Tibial nerve (tissue), 4 donors: ENCODE measurements at regions not wholly inside any gene's neighbourhood (a gene's known extent, or its start where the extent isn't known, plus 50 kb on each side); places are given as distances from the start of the nearest gene placed in this dataset.

Experiments used
- DNase-seq, 2 donors: peaks; one replicate each; pipeline ENCODE4 v3.0.0-alpha.2; 2019; ENCODE audit warnings: low spot score in 2 of 2
- H3K27ac ChIP-seq, 4 donors: fragments of 200-600 bp; sonication (generic) in 3 of 4; one replicate each; pipeline ENCODE4 v1.5.1; 2017 to 2019; ENCODE audit warnings: mild to moderate bottlenecking in 1 of 4
- H3K27me3 ChIP-seq, 2 donors: fragments of 200-600 bp; sonication (generic) in 1 of 2; one replicate each; pipeline versions ENCODE4 v1.5.1 to v1.6.0; 2017 to 2019
- H3K36me3 ChIP-seq, 3 donors: fragments of 200-600 bp; sonication (generic); one replicate each; pipeline ENCODE4 v1.5.1; 2018 to 2019
- H3K4me1 ChIP-seq, 4 donors: fragments of 200-600 bp; sonication (generic) in 3 of 4; one replicate each; pipeline ENCODE4 v1.5.1; 2017 to 2019
- H3K4me3 ChIP-seq, 4 donors: fragments of 200-600 bp; sonication (generic) in 3 of 4; one replicate each; pipeline ENCODE4 v1.5.1; 2017 to 2019; ENCODE audit warnings: mild to moderate bottlenecking in 1 of 4, moderate library complexity in 1 of 4
- H3K9me3 ChIP-seq, 4 donors: fragments of 200-600 bp; sonication (generic) in 3 of 4; one replicate each; pipeline ENCODE4 v1.5.1; 2017 to 2019
- EP300 ChIP-seq, 2 donors: sonication (generic); formaldehyde crosslinking; IDR thresholded peaks; one replicate each; pipeline ENCODE4 v1.6.1; 2017; ENCODE audit warnings: antibody characterized with exemption in 2 of 2, mild to moderate bottlenecking in 1 of 2
- POLR2A ChIP-seq, 2 donors: fragments of 450-650 bp; IDR thresholded peaks; one replicate each; pipeline ENCODE4 v1.6.1; 2017; ENCODE audit warnings: antibody characterized with exemption in 2 of 2, mild to moderate bottlenecking in 2 of 2, moderate library complexity in 2 of 2
- WGBS, 2 donors: methylation state at CpG; one replicate each; pipeline ENCODE4 v1.1.5; 2018; 5-methylcytosine and 5-hydroxymethylcytosine counted together
- TF ChIP-seq, protein P1 (sequence below), 5 experiments: fragments of 200-600 bp in 3 of 5; fragments of 450-650 bp in 2 of 5; sonication (generic) in 3 of 5; IDR thresholded peaks; one replicate each; pipeline ENCODE4 v1.5.1; 2016 to 2019; ENCODE audit warnings: antibody characterized with exemption in 5 of 5, mild to moderate bottlenecking in 3 of 5, moderate library complexity in 2 of 5

DNA sequence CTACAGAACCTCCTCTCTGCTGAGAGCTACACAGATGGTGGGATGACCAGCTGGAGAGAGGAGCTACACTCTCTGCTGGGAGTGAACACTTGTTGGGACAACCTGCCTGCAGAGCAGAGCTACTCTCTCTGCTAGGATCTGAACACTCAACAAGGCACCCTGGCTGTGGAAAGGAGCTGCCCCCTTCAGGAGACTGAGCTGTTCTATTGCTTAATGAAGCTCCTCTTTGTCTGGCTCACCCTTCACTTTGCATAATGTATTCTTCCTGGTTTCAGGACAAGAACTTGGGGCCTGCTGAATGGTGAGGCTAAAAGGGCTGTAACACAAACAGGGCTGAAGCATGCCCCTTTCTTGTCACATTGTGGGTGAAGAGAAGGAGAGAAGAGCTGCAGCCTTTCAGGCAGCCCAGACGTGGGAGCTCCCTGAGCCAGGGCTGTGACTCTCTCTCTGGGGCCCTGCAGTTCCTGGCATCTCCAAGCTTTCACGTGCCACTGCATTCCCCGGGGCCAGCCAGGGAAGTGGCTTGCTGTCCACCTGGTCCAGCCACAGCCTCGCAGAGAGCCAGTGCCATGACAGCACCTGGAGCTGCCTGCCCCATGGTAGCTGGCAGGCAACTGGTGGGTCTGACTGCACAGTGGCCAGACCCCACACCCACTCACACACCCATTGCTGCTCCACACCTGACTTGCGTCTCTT, 272.8 kb upstream of the KCNJ16 start:
- H3K4me1 ChIP-seq = no peaks in the 10 kb centered on the region
- no peak for DNase-seq
- no peaks in the 10 kb centered on the region for H3K36me3 ChIP-seq
- no peaks in the 10 kb centered on the region for H3K27me3 ChIP-seq
- TF ChIP-seq EP300 (IDR thresholded peaks at IDR 0.05) (no peak), POLR2A (IDR thresholded peaks at IDR 0.05) (no peak)
- TF ChIP-seq, protein P1, sequence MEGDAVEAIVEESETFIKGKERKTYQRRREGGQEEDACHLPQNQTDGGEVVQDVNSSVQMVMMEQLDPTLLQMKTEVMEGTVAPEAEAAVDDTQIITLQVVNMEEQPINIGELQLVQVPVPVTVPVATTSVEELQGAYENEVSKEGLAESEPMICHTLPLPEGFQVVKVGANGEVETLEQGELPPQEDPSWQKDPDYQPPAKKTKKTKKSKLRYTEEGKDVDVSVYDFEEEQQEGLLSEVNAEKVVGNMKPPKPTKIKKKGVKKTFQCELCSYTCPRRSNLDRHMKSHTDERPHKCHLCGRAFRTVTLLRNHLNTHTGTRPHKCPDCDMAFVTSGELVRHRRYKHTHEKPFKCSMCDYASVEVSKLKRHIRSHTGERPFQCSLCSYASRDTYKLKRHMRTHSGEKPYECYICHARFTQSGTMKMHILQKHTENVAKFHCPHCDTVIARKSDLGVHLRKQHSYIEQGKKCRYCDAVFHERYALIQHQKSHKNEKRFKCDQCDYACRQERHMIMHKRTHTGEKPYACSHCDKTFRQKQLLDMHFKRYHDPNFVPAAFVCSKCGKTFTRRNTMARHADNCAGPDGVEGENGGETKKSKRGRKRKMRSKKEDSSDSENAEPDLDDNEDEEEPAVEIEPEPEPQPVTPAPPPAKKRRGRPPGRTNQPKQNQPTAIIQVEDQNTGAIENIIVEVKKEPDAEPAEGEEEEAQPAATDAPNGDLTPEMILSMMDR (IDR thresholded peaks at IDR 0.05) = no peak
- H3K4me3 ChIP-seq = no peak overlapping the region
- no peaks in the 10 kb centered on the region for H3K9me3 ChIP-seq
- H3K27ac ChIP-seq = no peak overlapping the region
- whole genome bisulfite sequencing, 2 donors = 76 to 81% methylated on average over 3 to 5 of the region's 5 CpGs

DNA sequence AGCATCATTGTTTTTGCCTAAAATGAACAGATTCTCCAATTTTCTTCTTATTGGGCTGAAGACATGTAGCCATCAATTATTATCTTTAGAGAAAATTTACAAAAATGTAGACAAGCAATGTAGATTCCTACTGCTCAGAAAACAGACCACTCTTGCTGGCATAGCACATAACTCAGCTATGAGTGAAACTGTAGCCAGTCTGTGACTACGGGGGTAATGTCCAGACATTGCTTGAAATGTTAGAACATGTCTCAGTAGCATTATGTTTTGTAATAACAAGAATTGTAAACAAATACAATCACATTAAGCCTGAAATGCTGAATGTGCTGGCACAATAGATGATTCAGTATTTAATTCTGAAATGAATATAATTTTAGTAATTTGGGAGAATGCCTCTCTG, 265.7 kb upstream of the KCNJ16 start:
- Histone ChIP-seq H3K36me3 (no peaks in the 10 kb centered on the region), H3K27me3 (no peaks in the 10 kb centered on the region), H3K4me1 (peaks cover 0 to 10% (median 0%) of the 10 kb centered on the region in 4 donors), H3K4me3 (no peak overlapping the region), H3K27ac (no peak overlapping the region), H3K9me3 (no peaks in the 10 kb centered on the region)
- no peak for DNase-seq
- 67 to 71% methylated on average over 1 of the region's 1 CpG for WGBS, 2 donors
- TF ChIP-seq EP300 (IDR thresholded peaks at IDR 0.05) (no peak), POLR2A (IDR thresholded peaks at IDR 0.05) (no peak)
- TF ChIP-seq, protein P1 (IDR thresholded peaks at IDR 0.05) = no peak

DNA sequence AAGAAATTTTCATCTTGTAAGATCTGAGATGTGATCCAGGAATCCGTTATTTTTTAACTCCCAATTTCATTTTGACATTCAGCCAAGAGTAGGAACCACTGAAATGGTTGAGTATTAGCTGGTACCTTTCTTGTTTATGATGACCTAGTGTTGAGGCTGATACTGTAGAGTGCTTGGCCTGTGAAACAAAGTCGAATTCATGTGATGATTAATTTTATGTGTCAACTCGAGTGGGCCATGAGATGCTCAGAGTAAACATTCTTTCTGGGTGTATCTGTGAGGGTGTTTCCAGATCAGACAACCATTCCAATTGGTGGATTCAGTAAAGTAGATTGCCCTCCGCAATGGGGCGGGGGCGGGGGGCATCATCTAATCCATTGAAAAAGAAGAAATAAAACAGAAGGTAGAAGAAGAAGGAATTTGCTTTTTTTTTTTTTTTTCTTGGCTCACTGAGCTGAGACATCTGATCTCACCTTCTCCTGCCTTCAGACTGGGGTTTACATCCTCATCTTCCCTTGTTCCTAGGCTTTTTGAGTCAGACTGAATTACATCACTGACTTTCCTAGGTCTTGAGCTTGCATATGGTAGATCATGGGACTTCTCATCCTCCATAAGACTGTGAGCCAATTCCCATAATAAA, 264.6 kb upstream of the KCNJ16 start:
- Histone ChIP-seq H3K4me1 (peaks cover 0 to 11% (median 0%) of the 10 kb centered on the region in 4 donors), H3K27ac (no peak overlapping the region), H3K36me3 (no peaks in the 10 kb centered on the region), H3K4me3 (no peak overlapping the region), H3K9me3 (no peaks in the 10 kb centered on the region), H3K27me3 (no peaks in the 10 kb centered on the region)
- DNase-seq = no peak
- no peak for TF ChIP-seq POLR2A (IDR thresholded peaks at IDR 0.05)
- TF ChIP-seq, protein P1 (IDR thresholded peaks at IDR 0.05) = no peak
- no peak for TF ChIP-seq EP300 (IDR thresholded peaks at IDR 0.05)
- WGBS, 2 donors = 89 to 91% methylated on average over 6 of the region's 6 CpGs

DNA sequence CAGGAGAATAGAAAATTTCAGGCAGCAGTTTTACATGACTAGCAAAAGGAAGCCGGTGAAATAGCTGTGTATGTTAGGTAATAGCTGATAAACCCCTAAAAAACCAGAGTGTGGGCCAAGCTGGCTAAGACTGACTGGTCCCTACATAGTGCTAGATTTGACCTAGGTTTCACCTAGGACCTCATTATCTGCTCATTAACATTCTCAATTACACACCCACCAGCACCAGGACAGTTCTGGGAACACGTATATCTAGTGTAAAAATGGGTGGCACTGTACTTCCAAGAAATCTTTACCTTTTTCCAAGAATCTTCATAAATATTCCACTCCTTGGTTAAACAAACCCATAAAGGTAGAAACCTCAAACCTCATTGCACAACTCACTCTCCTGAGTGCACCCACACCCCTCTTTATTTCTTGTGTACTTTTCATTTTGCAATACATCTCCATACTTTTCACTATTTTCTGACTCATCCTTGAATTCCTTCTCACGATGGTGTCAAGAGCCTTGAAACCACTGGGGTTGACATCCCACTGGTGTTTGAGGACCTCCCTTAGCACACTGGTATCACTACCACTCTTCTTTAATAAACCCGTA, 262.7 kb upstream of the KCNJ16 start:
- Histone ChIP-seq H3K36me3 (no peaks in the 10 kb centered on the region), H3K27ac (no peak overlapping the region), H3K9me3 (no peaks in the 10 kb centered on the region), H3K4me1 (peaks cover 0 to 11% (median 0%) of the 10 kb centered on the region in 4 donors), H3K4me3 (no peak overlapping the region), H3K27me3 (no peaks in the 10 kb centered on the region)
- no peak for DNase-seq
- WGBS, 2 donors = 92% methylated on average over 4 of the region's 4 CpGs
- TF ChIP-seq EP300 (IDR thresholded peaks at IDR 0.05) (no peak), POLR2A (IDR thresholded peaks at IDR 0.05) (no peak)
- TF ChIP-seq, protein P1 (IDR thresholded peaks at IDR 0.05) = no peak

DNA sequence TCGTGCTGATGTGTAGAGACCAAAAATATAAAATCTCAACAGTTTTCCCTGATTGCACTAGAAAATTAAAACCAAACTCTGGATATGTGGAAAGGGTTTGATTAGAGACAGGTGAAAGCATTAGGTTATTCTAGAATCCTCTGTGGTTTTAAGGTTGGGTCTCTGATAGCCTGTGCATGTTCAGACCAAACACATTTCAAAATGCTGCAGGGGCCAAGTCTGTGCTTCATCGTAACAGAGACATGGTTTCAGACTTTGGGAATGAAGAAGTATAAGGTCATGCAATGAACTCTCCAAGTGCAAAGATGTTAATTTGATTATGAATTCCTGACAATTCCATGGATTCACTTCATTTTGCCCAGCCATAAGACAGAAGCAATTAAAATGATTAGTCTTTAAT, 261.0 kb upstream of the KCNJ16 start:
- H3K36me3 ChIP-seq = no peaks in the 10 kb centered on the region
- peaks cover 0 to 11% (median 0%) of the 10 kb centered on the region in 4 donors for H3K4me1 ChIP-seq
- no peak for DNase-seq
- TF ChIP-seq, protein P1 (IDR thresholded peaks at IDR 0.05) = no peak
- TF ChIP-seq POLR2A (IDR thresholded peaks at IDR 0.05) (no peak), EP300 (IDR thresholded peaks at IDR 0.05) (no peak)
- no peak overlapping the region for H3K4me3 ChIP-seq
- H3K27ac ChIP-seq = no peak overlapping the region
- no peaks in the 10 kb centered on the region for H3K9me3 ChIP-seq
- 34 to 42% methylated on average over 2 of the region's 2 CpGs for WGBS, 2 donors
- H3K27me3 ChIP-seq = no peaks in the 10 kb centered on the region
